Suppressor macrophage treated with lipopolysaccharide for 1 hour (primary cell): ENCODE measurements at regions not wholly inside any gene's neighbourhood (a gene's known extent, or its start where the extent isn't known, plus 50 kb on each side); places are given as distances from the start of the nearest gene placed in this dataset.
"Not testable (repeated sequence)": the region's sequence is repeated elsewhere in the genome, so short reads cannot be mapped to it uniquely, and the experiment has no call there.

Source experiments
- DNase-seq, 3 donors: peaks; one replicate each; pipeline ENCODE4 v3.0.0-alpha.2; 2020 to 2022

DNA sequence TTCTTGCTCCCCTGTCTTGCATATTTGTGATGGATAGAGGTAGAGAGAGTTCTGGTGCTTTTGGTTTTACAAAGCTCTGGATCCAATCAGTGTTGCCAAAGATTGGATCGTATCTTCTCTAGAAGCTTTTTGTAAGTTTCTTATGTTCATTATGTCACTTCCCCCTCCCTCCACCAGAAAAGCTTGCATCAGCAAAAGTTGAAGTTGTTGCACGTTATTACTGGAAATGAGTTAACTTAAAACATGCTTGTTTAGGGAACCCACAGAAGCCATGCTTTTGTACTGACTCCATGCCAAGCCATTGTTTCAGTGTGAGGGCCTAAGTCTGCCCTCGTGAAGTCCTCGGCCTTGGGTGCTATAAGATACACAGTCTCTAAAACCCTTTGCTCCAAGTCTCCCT lies 186.5 kb downstream of the ERCC6L2 start:
- peak; percentile 57 to 79 (median 75) for DNase-seq

- peak; percentile 78 to 82 (median 81) for DNase-seq
Observed at GRCh38 chr9:96061293-96061987, 185.9 kb downstream of the ERCC6L2 start.

DNA sequence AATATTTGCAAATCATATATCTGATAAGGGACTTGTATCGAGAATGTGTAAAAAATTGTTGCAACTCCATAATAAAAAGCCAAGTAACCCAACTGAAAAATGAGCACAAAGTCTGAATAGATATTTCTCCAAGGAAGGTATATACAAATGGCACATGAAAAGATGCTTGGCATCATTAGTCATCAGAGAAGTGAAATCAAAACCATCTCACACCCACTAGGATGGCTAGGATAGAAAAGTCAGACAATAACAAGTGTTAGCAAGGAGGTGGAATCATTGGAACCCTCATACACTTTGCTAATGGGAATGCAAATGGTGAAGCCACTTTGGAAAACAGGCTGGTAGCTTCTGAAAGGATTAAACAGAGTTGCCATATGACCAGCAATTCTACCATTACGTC lies 182.7 kb downstream of the ERCC6L2 start:
- no peak for DNase-seq

DNA sequence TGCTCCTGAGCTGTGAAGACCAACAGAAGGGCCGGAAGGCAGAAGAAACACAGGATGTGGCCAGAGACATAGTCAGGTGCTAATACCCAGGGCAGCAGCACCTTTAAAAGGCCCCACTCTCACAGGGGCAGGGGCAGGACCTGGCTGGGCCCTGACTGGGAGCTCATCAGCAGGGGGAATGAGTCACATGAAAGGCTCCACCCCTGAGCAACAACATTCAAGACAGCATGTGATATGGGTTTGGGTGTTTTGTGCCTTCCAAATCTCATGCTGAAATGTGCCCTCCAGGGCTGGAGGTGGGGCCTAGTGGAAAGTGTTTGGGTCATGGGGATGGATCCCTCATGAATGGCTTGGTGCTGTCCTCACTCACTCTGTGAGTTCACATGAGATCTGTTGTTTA lies 181.7 kb downstream of the ERCC6L2 start:
- DNase-seq = no peak

- no peak for DNase-seq
Observed at GRCh38 chr9:96056226-96056625, 180.7 kb downstream of the ERCC6L2 start.

DNA sequence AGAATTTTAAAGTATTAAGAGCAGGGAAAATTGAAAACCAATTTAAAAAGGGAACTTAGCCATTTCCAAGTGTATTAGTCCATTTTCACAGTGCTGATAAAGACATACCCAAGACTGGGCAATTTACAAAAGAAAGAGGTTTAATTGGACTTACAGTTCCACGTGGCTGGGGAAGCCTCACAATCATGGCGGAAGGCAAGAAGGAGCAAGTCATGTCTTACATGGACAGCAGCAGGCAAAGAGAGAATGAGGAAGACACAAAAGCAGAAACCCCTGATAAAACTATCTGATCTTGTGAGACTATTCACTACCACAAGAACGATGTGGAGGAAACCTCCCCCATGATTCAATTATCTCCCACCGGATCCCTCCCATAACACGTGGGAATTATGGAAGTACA lies 178.8 kb downstream of the ERCC6L2 start:
- not testable (repeated sequence) for DNase-seq

- DNase-seq = no peak
Observed at GRCh38 chr9:96052686-96053085, 177.2 kb downstream of the ERCC6L2 start.

- peak; percentile 29 to 50 (median 50) for DNase-seq
Observed at GRCh38 chr9:96051423-96051822, 175.9 kb downstream of the ERCC6L2 start.

- DNase-seq = no peak
Observed at GRCh38 chr9:96050861-96051155, 175.3 kb downstream of the ERCC6L2 start.

GRCh38 chr9:96050048-96050860 lies 174.8 kb downstream of the ERCC6L2 start:
- no peak for DNase-seq

- DNase-seq = no peak
Observed at GRCh38 chr9:96048956-96049831, 173.7 kb downstream of the ERCC6L2 start.

DNA sequence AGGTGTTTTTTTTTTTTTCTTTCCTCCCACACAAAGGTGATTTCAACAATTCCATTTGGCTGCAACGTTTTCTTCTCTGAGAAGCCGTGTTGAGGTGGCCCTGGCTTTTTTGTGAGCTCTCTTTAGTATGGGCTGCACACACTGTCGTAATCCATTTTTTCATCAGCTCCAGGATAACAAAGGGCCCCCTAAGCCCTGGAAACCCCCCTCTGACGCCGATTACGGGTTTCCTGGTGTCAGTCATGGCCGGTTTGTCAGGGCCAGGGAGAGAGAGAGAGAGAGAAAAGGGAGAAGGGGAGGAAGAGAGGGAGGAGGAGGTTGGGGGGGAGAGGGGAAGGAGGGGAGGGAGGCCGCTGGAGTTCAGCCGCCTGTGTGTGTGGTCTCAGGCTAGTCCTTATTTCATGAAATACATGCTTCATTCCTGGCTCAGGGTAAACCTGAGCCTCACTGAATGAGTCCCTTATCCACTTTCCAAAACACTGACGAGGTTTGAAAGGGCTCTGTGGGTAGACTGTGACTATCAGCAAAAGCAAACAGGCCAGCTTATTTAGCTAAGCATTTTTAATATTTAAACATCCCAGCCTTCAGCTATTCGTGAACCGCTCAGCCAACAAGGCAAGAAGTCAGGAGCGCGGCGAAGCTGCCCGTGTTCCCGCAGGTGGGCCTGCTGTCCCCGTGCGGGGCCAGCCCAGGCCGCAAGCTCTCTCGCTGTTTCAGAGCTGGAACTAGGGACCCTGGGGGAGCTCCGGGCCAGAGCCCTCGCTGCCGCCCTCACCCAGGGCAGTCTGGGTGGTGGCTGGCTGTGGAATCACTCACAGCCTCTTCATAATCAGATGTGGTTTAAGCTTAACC lies 172.8 kb downstream of the ERCC6L2 start:
- peak; percentile 62 to 76 (median 68) for DNase-seq

DNA sequence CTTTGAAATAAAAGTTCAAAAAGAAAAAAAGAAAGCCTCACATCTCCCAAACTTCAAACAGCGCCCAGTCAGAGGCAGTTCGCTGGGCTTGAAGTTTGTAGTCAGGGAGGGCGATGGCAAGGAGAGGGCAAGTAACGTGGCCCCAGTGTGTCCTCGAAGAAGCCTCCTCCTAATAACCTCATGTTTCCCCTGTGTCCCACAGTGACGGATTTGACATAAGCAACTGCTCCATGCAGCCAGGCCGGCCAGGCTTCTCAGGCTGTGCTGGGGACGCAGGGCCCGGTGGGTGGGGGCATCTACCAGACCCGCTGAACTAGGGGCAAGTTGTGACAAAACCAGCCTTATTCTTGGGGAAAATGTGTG lies 172.2 kb downstream of the ERCC6L2 start:
- no peak for DNase-seq

DNA sequence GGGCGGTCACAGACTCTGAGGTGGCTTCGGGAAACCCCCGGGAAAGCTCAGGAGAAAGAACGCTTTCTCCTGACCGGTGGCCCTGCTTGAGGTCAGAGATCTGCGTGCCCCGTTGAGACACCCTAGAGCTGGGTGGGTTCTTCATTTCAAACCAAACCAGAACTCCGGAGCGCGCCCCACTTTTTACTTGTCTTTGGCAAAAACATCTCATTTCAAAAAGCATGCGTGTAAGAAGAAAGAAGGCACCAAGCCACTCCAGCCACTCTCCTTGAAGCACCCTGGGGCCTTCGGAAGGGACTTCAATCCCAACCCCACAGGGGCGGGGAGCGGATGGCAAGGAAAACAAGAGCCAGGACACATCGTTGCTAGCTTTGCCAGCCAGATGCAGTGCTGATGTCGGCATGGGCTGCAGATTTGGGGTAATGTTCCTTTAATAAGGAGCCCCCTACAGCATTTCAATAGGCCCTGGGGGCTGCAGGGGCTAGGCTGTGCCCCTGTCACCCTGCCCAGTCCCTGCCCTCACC lies 171.7 kb downstream of the ERCC6L2 start:
- no peak for DNase-seq

DNA sequence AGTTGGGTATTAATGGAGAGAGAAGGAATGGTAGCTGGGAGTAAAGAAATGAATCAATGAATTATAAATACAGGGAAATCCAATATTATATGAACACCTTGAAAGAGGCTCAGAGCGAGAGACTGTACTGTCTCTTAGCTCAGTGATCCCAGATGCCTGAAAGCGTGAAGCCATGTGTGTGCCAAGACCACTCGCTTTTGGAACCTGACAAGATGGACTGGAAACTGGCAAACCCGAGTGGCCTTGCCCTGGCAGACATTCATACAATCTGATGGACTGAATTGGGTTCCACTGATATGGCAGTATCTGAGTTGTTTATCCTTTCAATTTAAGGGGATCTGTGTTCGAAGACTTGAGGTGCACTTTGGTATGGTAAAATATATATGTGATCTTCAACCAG lies 170.3 kb downstream of the ERCC6L2 start:
- no peak for DNase-seq

GRCh38 chr9:96044401-96044800 lies 168.9 kb downstream of the ERCC6L2 start:
- no peak for DNase-seq

DNA sequence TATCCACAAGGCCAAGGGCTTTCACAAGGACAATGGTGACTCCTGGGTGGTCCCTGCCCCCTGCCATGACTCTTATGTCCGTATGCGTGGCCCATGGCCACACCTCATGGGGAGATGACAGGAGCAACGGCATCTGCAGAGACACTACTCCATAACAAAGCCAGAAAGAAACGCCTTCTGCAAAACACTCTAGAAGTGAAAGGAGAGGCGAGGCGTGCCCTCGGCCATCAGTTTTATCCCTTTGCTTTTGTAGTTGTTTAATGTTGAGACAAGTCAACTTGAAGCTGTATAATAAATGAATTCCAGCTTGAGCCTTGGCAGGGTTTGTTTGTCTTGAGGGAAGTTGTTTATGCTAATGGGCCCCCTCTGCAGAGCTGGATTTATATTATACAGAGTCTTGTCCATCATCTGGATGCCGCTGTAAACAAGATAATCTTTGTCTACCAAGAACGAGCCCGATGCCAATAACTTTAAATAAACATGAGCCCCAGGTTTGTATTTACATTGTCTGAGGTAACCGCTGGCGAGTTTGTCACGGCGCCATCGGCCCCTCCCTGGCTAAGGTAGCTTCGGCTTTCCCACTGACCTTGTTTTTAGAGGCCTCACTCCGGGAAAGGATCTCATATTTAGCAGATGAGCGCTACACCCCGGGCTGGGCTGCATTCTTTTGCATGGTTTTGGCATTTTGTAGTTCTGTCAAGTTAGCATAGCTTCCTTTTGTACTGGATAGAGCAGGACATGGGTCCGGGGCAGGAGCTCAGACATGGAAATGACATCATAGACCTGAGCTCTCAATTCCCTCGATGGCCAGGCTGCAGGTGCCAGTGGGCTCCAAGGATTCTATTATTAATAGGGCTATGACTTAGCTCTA lies 165.3 kb downstream of the ERCC6L2 start:
- no peak for DNase-seq

GRCh38 chr9:96038914-96039313 lies 163.4 kb downstream of the ERCC6L2 start:
- no peak for DNase-seq

DNA sequence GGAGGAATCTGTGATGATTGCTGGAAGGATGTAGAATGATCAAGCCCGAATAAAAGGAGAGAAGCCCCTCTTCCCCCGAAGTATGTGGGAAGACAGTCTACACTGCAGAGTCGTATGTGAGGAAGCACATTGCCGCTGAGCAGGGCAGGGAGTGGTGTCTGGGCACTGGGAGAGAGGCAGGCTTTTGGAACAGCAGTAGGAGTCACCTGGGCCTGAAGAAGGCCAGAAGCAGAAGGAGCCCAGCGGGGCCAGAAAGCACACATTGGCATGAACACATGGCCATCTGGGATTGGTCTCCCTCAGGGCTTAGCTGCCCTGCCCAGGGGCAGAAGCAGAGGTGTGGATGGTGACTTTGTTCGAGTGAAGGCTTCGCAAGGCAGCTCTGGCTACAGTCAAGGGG lies 162.8 kb downstream of the ERCC6L2 start:
- DNase-seq = no peak

DNA sequence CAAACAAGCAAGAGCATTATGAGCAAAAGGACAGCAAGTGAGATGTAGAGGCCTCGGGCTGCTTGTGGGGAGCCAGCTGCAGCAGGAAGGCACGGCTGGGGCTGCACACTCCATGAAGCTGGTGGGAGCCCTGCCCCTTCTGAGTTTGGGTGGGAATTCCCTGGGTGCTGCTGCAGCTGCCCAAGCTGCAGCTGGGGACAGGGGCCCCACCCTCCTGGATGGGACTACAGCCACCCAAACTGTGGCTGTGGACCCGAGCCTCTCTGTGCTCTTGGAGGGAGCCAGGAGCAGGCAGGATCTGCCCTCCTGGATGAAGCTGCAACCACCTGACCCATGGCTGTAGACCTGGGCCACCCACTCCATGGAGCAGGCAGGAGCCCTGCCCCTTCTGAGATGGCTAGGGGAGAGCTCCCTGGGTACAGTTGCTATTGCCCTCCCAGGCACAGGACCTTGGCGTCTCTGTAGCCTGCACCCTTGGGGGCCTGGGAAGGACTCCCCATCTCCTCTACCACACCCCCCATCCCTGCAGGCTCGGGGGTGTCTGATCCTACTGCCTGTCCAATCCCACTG lies 159.1 kb downstream of the ERCC6L2 start:
- no peak for DNase-seq

DNA sequence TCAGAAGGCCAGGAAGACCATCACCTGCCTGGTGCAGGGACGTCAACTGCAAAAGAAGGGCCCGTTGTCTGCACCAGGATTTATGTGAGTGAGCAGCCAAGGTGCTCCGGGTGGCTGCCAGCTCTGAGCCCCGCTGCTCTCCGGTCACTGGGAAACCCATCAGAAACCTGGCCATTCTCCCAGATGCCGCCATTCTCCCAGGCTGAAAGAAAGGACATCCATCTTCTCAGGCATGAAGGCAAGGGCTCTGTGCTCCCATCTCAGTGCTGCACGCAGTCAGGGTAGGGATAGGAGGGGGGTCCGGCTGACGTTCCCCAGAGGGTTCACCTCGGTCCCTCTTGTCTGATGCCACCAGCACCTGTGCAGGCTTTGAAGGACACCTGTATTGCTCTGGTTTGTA lies 158.4 kb downstream of the ERCC6L2 start:
- no peak for DNase-seq
